ENCODE measurements at regions not wholly inside any gene's neighbourhood (a gene's known extent, or its start where the extent isn't known, plus 50 kb on each side); places are given as distances from the start of the nearest gene placed in this dataset.

DNA sequence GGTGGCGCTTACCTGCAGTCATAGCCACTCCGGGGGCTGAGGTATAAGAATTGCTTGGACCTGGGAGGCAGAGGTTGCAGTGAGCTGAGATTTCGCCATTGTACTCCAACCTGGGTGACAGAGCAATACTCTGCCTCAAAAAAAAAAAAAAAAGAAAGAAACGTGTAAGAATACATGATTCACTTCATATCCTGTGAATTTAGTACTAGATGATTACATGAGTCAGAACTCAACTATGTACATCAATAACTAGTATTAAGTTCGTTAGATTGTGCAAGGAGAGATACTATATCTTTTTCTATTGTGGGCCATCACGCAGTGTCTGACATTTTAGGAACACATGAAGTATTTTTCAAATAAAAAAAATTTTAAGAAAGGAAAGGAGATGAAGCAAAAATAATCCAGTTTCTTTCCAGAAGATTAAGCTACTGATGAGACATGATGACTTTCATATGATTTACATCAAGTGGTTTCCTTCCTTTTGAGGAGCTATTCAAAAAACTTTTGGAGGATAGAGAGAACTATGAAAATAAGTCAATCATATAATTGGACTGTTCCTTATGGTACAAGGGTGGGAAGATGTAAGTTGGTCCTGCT, 64.7 kb upstream of the EXOC1L start:
- TF ChIP-seq, protein P1, sequence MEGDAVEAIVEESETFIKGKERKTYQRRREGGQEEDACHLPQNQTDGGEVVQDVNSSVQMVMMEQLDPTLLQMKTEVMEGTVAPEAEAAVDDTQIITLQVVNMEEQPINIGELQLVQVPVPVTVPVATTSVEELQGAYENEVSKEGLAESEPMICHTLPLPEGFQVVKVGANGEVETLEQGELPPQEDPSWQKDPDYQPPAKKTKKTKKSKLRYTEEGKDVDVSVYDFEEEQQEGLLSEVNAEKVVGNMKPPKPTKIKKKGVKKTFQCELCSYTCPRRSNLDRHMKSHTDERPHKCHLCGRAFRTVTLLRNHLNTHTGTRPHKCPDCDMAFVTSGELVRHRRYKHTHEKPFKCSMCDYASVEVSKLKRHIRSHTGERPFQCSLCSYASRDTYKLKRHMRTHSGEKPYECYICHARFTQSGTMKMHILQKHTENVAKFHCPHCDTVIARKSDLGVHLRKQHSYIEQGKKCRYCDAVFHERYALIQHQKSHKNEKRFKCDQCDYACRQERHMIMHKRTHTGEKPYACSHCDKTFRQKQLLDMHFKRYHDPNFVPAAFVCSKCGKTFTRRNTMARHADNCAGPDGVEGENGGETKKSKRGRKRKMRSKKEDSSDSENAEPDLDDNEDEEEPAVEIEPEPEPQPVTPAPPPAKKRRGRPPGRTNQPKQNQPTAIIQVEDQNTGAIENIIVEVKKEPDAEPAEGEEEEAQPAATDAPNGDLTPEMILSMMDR (IDR thresholded peaks at IDR 0.05; ENCODE audit: low read depth, low read length) = no peak
- DNase-seq (ENCODE audit: extremely low read depth, low read depth) = peak; percentile 39

DNA sequence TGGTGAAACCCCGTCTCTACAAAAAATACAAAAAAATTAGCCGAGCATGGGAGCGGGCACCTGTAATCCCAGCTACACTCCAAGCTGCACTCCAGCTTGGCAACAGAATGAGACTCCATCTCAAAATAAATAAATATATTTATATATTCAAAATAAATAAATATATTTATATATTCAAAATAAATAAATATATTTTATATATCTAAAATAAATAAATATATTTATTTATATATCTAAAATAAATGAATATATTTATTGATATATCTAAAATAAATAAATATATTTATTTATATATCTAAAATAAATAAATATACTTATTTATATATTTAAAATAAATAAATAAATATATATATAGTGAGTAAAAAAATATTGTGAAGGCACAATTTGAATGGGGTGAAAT, 63.4 kb upstream of the EXOC1L start:
- DNase-seq (ENCODE audit: extremely low read depth, low read depth) = no peak
- TF ChIP-seq, protein P1 (IDR thresholded peaks at IDR 0.05; ENCODE audit: low read depth, low read length) = no peak

DNA sequence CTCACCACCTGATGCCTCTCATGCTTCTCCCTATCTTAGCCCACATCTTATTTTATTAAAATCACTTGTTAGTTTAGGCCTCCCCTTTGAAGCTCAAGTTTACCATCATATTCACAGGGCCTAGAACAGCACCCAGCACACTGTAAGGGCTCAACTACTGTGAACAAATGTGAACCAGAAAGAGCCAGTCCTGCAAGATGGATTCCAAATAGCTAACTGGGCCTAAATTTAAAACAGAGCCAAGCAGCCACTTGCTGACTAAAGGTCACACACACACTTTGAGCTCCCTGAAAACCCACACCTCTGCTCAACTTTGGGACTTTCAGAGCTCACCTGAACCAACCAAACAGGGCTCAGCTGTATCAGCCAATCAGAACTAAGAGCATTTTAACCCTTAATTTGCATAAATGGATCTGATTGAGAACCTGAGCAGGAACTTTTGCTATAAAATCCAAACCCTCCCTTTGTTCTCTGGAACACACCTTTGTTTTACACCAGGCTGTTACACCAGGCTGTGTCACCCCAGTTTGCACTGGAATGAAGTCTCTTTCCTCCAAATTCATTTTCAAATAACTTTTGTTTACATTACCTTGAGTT, 62.1 kb upstream of the EXOC1L start:
- no peak for DNase-seq (ENCODE audit: extremely low read depth, low read depth)
- TF ChIP-seq, protein P1 (IDR thresholded peaks at IDR 0.05; ENCODE audit: low read depth, low read length) = no peak

DNA sequence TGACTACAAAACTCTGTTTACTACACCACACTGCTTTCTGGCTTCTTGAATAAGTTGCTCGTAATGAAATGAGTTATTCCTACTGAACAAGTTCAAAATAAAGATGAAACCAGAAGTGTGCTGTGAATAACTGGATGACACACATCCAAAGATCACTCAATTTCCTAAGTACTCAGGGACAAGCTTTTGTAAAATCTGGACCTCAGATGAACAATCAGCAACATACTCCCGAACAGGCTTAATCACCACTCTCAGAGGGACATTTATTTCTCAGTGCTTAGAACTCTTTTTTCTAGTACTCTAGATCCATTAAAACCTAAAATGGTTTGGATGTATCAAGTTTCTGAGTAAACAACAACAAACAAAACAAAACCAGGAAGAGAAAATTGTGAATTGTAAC, 61.5 kb upstream of the EXOC1L start:
- TF ChIP-seq, protein P1 (IDR thresholded peaks at IDR 0.05; ENCODE audit: low read depth, low read length) = no peak
- no peak for DNase-seq (ENCODE audit: extremely low read depth, low read depth)

DNA sequence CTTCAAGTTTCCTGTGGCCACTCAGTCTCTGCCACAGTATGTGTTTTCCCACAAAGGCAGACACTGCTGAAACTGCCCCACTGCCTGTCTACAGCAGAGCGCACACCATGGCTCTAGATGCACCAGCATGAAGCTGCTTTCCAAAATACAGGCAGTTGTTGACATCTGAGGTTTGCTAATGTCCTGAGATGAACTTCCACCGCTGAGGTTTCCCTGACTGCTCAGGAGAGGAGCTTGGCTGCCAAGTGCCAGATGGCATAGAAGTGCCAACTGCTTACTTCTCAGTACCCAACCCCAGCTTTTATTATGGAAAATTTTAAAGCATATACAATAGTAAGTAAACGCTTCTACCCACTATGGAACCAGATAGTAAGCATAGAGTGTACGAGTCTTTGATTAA, 61.0 kb upstream of the EXOC1L start:
- TF ChIP-seq, protein P1 (IDR thresholded peaks at IDR 0.05; ENCODE audit: low read depth, low read length) = no peak
- DNase-seq (ENCODE audit: extremely low read depth, low read depth) = no peak

DNA sequence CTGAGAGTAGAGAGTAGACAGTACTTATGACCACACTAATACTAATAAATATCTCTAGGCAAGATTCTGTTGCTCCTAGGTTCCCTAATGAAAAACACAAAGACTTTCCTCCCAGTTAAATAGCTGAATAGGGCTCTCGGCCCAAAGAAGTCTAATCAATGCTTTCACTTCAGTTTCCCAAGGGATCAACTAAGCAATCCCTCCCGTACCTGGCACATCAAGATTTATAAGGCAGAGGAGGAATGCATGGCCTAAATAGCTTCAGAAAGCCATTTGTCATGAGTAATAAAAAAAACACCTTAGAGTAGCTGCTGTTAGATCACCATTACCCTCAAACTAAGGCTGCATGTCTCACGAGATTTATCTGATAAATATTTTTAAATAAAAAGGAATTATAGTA, 56.8 kb upstream of the EXOC1L start:
- TF ChIP-seq, protein P1 (IDR thresholded peaks at IDR 0.05; ENCODE audit: low read depth, low read length) = no peak

DNA sequence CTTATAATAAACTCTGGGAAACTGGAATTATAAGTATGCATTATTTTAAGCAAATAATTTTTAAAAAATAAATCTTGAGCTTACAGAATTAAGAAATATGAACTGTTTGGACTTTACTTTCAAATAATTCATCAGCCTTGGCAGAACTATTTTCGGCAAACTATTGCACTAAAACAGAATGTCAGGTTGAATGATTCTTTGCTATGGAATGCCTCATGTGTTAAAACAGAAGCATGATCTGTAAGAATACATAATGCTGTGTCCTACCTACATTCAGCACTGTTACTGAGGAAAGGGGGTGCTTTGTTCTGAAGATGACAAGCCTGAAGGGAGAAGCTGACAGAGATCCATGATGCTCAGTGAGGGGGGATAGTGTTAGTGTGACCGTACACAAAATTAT, 55.6 kb upstream of the EXOC1L start:
- TF ChIP-seq, protein P1 (IDR thresholded peaks at IDR 0.05; ENCODE audit: low read depth, low read length) = no peak
- no peak for DNase-seq (ENCODE audit: extremely low read depth, low read depth)

More for the DNA sequence above, 56.8 kb upstream of the EXOC1L start:
- no peak for DNase-seq (ENCODE audit: extremely low read depth, low read depth)
